Type B pancreatic cell (in vitro differentiated cells): ENCODE measurements at regions not wholly inside any gene's neighbourhood (a gene's known extent, or its start where the extent isn't known, plus 50 kb on each side); places are given as distances from the start of the nearest gene placed in this dataset.

Experiments used
- DNase-seq: peaks from one replicate; pipeline ENCODE4 v3.0.0; 2021; ENCODE audit warnings: mixed read lengths; ENCODE audit not compliant: unreplicated experiment; ENCODE audit errors: extremely low spot score
- H3K27ac Mint-ChIP-seq: 2 replicates; pipeline ENCODE4 v1.8.0; 2021; ENCODE audit warnings: mild to moderate bottlenecking, mixed read lengths
- H3K27me3 Mint-ChIP-seq: 2 replicates; pipeline ENCODE4 v1.8.0; 2021; ENCODE audit warnings: mixed read lengths
- H3K36me3 Mint-ChIP-seq: 2 replicates; pipeline ENCODE4 v1.8.0; 2021; ENCODE audit warnings: mixed read lengths
- H3K4me1 Mint-ChIP-seq: one replicate; pipeline ENCODE4 v1.8.0; 2021; ENCODE audit warnings: mixed read lengths; ENCODE audit not compliant: unreplicated experiment
- H3K4me3 Mint-ChIP-seq: 2 replicates; pipeline ENCODE4 v1.8.0; 2021; ENCODE audit warnings: mild to moderate bottlenecking, mixed read lengths
- H3K9me3 Mint-ChIP-seq: 2 replicates; pipeline ENCODE4 v1.8.0; 2021; ENCODE audit warnings: mixed read lengths
- TF ChIP-seq, protein P1 (sequence below): fragments of 200-600 bp; sonication (generic); conservative IDR thresholded peaks from 2 replicates; pipeline ENCODE4 v1.5.0; 2021; ENCODE audit warnings: antibody characterized with exemption, mild to moderate bottlenecking

GRCh38 chr5:81906086-81906485 is 65.7 kb upstream of the ATG10 start:
- no peak for DNase-seq
- Mint-ChIP-seq H3K36me3 (no peaks in the 10 kb centered on the region), H3K27me3 (no peaks in the 10 kb centered on the region), H3K4me1 (peaks cover 19% of the 10 kb centered on the region), H3K27ac (no peak overlapping the region), H3K4me3 (no peak overlapping the region), H3K9me3 (peaks cover 6% of the 10 kb centered on the region)
- TF ChIP-seq, protein P1, sequence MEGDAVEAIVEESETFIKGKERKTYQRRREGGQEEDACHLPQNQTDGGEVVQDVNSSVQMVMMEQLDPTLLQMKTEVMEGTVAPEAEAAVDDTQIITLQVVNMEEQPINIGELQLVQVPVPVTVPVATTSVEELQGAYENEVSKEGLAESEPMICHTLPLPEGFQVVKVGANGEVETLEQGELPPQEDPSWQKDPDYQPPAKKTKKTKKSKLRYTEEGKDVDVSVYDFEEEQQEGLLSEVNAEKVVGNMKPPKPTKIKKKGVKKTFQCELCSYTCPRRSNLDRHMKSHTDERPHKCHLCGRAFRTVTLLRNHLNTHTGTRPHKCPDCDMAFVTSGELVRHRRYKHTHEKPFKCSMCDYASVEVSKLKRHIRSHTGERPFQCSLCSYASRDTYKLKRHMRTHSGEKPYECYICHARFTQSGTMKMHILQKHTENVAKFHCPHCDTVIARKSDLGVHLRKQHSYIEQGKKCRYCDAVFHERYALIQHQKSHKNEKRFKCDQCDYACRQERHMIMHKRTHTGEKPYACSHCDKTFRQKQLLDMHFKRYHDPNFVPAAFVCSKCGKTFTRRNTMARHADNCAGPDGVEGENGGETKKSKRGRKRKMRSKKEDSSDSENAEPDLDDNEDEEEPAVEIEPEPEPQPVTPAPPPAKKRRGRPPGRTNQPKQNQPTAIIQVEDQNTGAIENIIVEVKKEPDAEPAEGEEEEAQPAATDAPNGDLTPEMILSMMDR = no peak

GRCh38 chr5:81904861-81905260 is 67.0 kb upstream of the ATG10 start:
- no peaks in the 10 kb centered on the region for H3K36me3 Mint-ChIP-seq
- H3K27me3 Mint-ChIP-seq = no peaks in the 10 kb centered on the region
- H3K4me1 Mint-ChIP-seq = peaks cover 19% of the 10 kb centered on the region
- no peak overlapping the region for H3K4me3 Mint-ChIP-seq
- DNase-seq = no peak
- peaks cover 16% of the 10 kb centered on the region for H3K9me3 Mint-ChIP-seq
- TF ChIP-seq, protein P1 = no peak
- no peak overlapping the region for H3K27ac Mint-ChIP-seq

DNA sequence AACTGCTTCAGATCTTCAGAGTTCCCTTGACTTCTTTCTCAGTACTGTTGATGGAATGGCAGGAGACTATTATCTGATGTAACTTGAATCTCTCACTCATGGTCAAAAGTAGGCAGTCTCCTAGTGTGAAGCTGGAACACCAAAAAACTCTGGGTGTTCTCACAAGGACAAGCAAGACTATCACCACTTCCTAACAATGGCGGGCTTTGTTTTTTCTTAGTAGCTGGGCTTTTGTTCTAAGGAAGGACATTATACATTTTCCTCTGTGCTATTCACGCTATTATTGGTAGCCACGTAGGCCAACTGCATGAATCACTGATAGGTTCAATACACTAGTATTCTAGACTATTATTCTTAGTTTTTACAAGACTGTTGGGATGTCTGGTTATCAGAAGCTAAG is 67.7 kb upstream of the ATG10 start:
- Mint-ChIP-seq H3K36me3 (no peaks in the 10 kb centered on the region), H3K9me3 (peaks cover 21% of the 10 kb centered on the region), H3K4me1 (peaks cover 19% of the 10 kb centered on the region), H3K27me3 (no peaks in the 10 kb centered on the region), H3K27ac (no peak overlapping the region), H3K4me3 (no peak overlapping the region)
- no peak for DNase-seq
- TF ChIP-seq, protein P1 = no peak

GRCh38 chr5:81901586-81901985 is 70.2 kb upstream of the ATG10 start:
- peaks cover 7% of the 10 kb centered on the region for H3K4me1 Mint-ChIP-seq
- TF ChIP-seq, protein P1 = no peak
- H3K4me3 Mint-ChIP-seq = no peak overlapping the region

DNA sequence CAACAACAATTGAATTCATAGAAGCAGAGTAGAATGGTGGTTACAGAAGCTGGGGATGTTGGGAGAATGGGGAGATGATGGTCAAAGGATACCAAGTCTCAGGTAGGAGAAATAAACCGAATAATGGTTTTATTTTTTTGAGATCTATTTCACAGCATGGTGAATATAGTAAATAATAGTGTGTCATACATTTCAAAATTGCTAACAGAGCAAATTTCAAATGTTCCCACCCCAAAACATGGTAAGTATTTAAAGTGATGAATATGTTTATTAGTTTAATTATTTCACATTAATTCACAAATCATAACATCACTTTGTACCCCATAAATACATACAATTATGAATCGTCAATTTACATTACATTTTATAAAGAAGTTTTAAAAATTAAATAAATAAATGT is 72.7 kb upstream of the ATG10 start:
- Mint-ChIP-seq H3K4me1 (peaks cover 4% of the 10 kb centered on the region), H3K9me3 (peaks cover 21% of the 10 kb centered on the region), H3K4me3 (no peak overlapping the region), H3K36me3 (no peaks in the 10 kb centered on the region), H3K27me3 (no peaks in the 10 kb centered on the region), H3K27ac (no peak overlapping the region)
- no peak for DNase-seq
- TF ChIP-seq, protein P1 = no peak

More at GRCh38 chr5:81901586-81901985, 70.2 kb upstream of the ATG10 start:
- no peak for DNase-seq
- Mint-ChIP-seq H3K9me3 (peaks cover 21% of the 10 kb centered on the region), H3K36me3 (no peaks in the 10 kb centered on the region), H3K27ac (no peak overlapping the region), H3K27me3 (no peaks in the 10 kb centered on the region)

- Mint-ChIP-seq H3K36me3 (no peaks in the 10 kb centered on the region), H3K4me3 (no peak overlapping the region), H3K9me3 (peaks cover 21% of the 10 kb centered on the region), H3K4me1 (no peaks in the 10 kb centered on the region), H3K27ac (no peak overlapping the region), H3K27me3 (no peaks in the 10 kb centered on the region)
- TF ChIP-seq, protein P1 = no peak
- no peak for DNase-seq
These were observed 73.4 kb upstream of the ATG10 start for GRCh38 chr5:81898403-81898802.
